GM11168 (cell line): ENCODE measurements at regions not wholly inside any gene's neighbourhood (a gene's known extent, or its start where the extent isn't known, plus 50 kb on each side); places are given as distances from the start of the nearest gene placed in this dataset.

Experiments used
- in situ Hi-C: fragments of 300-500 bp; cut with MboI; formaldehyde crosslinking; loops from one replicate; pipeline ENCODE4 v1.12.0; 2022; ENCODE audit warnings: low sequenced_read_pairs; ENCODE audit not compliant: unreplicated experiment

- in situ Hi-C loops, result no loop called here
These were observed 68.1 kb upstream of the FREM1 start for GRCh38 chr9:14978022-14979000.

DNA sequence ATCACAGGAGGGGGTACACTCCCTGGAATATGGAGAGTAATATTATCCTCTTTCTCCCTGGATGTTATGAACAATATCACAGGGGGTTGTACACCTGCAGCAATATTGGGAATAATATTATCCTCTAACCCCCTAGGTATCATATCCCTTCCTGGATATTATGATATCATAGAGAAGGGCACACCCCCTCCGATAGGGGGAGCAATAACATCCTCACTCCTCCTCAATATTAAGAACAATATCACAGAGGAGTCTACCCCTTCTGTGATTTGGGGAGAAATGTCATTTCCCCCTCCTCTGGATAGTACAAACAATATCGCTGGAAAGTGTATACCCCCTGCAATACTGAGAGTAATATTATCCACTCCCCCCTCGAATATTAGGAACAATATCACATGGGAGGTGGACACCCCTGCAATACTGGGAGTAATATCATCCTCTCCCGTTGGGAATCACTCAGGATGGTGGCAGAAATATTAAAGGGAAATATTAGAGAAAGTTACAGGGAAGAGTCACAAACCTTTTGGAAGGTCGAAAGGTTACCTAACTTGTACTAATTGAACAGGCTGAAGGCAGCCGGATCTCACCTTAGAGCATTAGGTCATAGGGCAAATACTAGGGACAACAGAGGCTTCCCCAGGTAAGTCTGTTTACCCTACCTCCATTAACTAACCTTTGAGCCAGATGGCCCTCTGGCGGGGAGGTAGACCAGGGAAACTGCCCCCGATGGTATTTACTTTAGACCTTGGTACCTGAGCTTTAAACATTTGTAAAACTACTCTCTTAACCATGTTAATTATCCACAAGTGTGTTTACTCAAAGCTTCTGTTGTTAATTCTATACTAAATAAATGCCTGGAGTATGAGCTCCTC is 57.5 kb upstream of the FREM1 start:
- in situ Hi-C loops, result no loop called here

GRCh38 chr9:14962193-14962882 is 52.1 kb upstream of the FREM1 start:
- in situ Hi-C loops, result no loop called here

DNA sequence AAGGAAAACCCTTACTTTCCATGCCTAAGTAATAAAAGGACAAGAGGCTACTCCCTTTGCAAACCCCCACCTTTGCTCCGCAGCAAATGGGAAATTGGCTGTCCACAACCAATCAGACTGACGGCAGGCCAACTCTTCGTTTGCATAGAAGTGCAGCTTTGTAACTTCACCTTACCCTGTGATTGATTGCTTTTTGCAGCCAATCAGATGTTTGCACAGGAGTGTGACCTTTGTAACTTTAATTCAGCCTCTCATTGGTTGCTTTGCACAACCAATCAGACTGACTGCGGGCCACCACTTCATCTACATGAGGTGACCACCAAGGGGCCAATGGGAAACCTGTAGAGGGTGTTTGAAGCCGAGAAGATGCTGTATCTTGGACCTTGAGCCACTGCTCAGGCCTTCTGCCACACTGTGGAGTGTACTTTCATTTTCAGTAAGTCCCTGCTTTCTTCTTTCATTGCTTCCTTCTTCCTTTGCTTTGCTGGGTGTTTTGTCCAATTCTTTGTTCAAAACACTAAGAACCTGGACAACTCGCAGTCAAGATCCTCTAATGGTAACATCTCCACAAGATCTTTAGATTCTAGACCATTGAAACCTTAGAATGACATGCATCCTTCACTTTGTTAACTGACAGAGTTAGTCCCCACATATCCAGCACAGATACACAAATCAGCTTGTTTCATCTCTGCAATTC is 51.3 kb upstream of the FREM1 start:
- in situ Hi-C loops, result no loop called here

DNA sequence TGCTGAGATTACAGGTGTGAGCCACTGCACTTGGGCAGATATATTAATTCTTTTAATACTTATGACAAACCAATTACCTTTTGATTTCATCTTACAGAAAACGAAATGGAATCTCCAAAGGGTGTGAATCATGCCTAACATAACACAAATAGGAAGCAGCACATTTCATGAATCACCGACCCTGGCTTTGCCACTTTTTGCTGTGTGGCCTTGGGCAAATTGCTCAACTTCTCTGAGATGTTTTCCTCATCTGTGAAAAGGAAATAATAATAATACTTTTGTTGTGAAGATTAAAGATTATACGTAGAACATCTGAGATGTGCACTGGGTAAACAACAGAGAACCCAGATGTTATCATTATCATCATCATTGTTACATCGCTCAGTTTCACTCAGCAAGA is 50.7 kb upstream of the FREM1 start:
- in situ Hi-C loops, result no loop called here
